ENCODE measurements at regions not wholly inside any gene's neighbourhood (a gene's known extent, or its start where the extent isn't known, plus 50 kb on each side); places are given as distances from the start of the nearest gene placed in this dataset.

GRCh38 chr12:107873223-107873622 is 98.7 kb downstream of the ASCL4 start:
- no peaks in the 10 kb centered on the region for H3K9me3 ChIP-seq (ENCODE audit: severe bottlenecking)
- no peak for DNase-seq
- no peak overlapping the region for H3K4me3 ChIP-seq (ENCODE audit: low read depth, low read length)
- no peaks in the 10 kb centered on the region for H3K36me3 ChIP-seq
- TF ChIP-seq, protein P1, sequence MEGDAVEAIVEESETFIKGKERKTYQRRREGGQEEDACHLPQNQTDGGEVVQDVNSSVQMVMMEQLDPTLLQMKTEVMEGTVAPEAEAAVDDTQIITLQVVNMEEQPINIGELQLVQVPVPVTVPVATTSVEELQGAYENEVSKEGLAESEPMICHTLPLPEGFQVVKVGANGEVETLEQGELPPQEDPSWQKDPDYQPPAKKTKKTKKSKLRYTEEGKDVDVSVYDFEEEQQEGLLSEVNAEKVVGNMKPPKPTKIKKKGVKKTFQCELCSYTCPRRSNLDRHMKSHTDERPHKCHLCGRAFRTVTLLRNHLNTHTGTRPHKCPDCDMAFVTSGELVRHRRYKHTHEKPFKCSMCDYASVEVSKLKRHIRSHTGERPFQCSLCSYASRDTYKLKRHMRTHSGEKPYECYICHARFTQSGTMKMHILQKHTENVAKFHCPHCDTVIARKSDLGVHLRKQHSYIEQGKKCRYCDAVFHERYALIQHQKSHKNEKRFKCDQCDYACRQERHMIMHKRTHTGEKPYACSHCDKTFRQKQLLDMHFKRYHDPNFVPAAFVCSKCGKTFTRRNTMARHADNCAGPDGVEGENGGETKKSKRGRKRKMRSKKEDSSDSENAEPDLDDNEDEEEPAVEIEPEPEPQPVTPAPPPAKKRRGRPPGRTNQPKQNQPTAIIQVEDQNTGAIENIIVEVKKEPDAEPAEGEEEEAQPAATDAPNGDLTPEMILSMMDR (IDR thresholded peaks at IDR 0.05; ENCODE audit: low read depth, low read length) = peak; percentile 22; the same call in 1 of the 2 replicates
- H3K27me3 ChIP-seq (ENCODE audit: insufficient read depth, low read depth, severe bottlenecking) = peaks cover 10% of the 10 kb centered on the region
- no peak overlapping the region for H3K27ac ChIP-seq

DNA sequence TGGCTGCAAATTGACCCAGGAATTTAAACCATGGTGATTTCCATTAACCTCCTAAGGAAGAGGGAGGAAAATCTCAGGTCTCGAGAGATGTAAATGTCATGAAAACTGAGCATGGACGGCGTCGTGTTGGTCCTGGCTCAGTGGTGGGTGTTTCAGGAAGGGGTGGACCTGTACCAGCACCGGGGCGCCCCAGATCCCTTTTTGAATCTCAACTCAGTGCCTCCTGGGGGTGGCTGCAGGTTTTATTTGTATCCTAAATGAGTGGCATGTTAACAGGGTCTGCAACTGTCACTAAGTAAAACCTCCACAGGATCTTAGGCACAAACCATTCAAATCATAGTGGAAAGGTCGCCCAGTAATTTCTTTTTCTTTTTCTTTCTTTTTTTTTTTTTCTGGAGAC is 101.3 kb downstream of the ASCL4 start:
- no peak overlapping the region for H3K4me3 ChIP-seq (ENCODE audit: low read depth, low read length)
- peaks cover 10% of the 10 kb centered on the region for H3K27me3 ChIP-seq (ENCODE audit: insufficient read depth, low read depth, severe bottlenecking)
- TF ChIP-seq, protein P1 (IDR thresholded peaks at IDR 0.05; ENCODE audit: low read depth, low read length) = no peak

GRCh38 chr12:107884769-107885694 is 110.5 kb downstream of the ASCL4 start:
- TF ChIP-seq, protein P1 (IDR thresholded peaks at IDR 0.05; ENCODE audit: low read depth, low read length) = peak; percentile 70
- no peaks in the 10 kb centered on the region for H3K36me3 ChIP-seq
- H3K9me3 ChIP-seq (ENCODE audit: severe bottlenecking) = no peaks in the 10 kb centered on the region
- peaks cover 9% of the 10 kb centered on the region for H3K27me3 ChIP-seq (ENCODE audit: insufficient read depth, low read depth, severe bottlenecking)
- H3K27ac ChIP-seq = no peak overlapping the region
- peak; percentile 57 for DNase-seq
- no peak overlapping the region for H3K4me3 ChIP-seq (ENCODE audit: low read depth, low read length)

More for the DNA sequence above, 101.3 kb downstream of the ASCL4 start:
- Histone ChIP-seq H3K36me3 (no peaks in the 10 kb centered on the region), H3K9me3 (ENCODE audit: severe bottlenecking) (no peaks in the 10 kb centered on the region), H3K27ac (no peak overlapping the region)
- DNase-seq = no peak

GRCh38 chr12:107888789-107889188 is 114.3 kb downstream of the ASCL4 start:
- DNase-seq = no peak
- Histone ChIP-seq H3K4me3 (ENCODE audit: low read depth, low read length) (no peak overlapping the region), H3K36me3 (no peaks in the 10 kb centered on the region), H3K27me3 (ENCODE audit: insufficient read depth, low read depth, severe bottlenecking) (peaks cover 17% of the 10 kb centered on the region), H3K27ac (no peak overlapping the region), H3K9me3 (ENCODE audit: severe bottlenecking) (no peaks in the 10 kb centered on the region)
- TF ChIP-seq, protein P1 (IDR thresholded peaks at IDR 0.05; ENCODE audit: low read depth, low read length) = no peak

DNA sequence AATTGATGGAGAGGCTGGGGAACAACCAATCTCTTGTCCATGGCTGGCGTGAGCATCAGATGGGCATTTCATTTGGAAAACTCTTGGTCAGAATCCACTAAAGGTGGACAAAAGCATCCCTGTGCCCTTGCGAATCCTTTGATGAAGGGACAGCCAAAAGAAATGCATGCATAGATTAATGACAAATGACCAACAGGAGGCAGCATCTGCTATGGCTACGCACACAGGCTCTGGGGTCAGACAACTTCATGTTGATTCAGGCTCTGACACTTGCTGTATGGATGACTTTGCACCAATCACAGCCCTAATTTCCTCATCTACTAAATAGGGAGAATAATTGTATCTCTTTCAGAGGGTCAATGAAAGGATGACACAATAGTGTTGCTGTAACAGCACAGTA is 117.5 kb downstream of the ASCL4 start:
- no peak overlapping the region for H3K4me3 ChIP-seq (ENCODE audit: low read depth, low read length)
- TF ChIP-seq, protein P1 (IDR thresholded peaks at IDR 0.05; ENCODE audit: low read depth, low read length) = peak; percentile 63
- no peaks in the 10 kb centered on the region for H3K9me3 ChIP-seq (ENCODE audit: severe bottlenecking)
- no peak overlapping the region for H3K27ac ChIP-seq
- H3K36me3 ChIP-seq = no peaks in the 10 kb centered on the region
- peak; percentile 19 for DNase-seq
- peaks cover 11% of the 10 kb centered on the region for H3K27me3 ChIP-seq (ENCODE audit: insufficient read depth, low read depth, severe bottlenecking)
